ENCODE measurements at regions not wholly inside any gene's neighbourhood (a gene's known extent, or its start where the extent isn't known, plus 50 kb on each side); places are given as distances from the start of the nearest gene placed in this dataset.

GRCh38 chr3:117447419-117447818, 737.8 kb downstream of the TUSC7 start:
- Histone ChIP-seq H3K9ac (ENCODE audit: low read length) (no peak overlapping the region), H3K27me3 (ENCODE audit: control insufficient read depth, insufficient read depth, low read length) (no peaks in the 10 kb centered on the region), H3K36me3 (ENCODE audit: control insufficient read depth, insufficient read depth, low read length) (no peaks in the 10 kb centered on the region), H3K9me3 (ENCODE audit: control insufficient read depth, low read length) (no peaks in the 10 kb centered on the region), H3K4me1 (ENCODE audit: control insufficient read depth, insufficient read depth, low read length) (no peaks in the 10 kb centered on the region), H3K4me3 (ENCODE audit: low read length) (no peak overlapping the region)

DNA sequence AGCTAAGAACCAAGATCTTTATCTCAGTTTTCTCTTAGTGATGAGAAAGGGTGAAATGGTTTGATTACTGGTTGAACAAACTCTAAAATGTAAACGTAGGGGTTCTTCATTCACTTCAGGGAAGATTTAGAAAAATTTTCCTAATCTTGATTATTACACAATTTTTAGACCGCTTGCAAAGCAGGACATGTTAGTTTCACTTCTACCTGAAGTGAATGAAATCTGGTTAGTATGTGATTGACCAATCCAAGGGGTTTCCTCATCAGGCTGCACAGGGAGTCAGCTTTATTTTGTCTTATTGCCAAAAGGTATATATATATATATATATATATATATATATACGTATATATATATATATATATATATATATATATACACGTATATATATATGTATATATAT, 740.4 kb downstream of the TUSC7 start:
- Histone ChIP-seq H3K9me3 (ENCODE audit: control insufficient read depth, low read length) (no peaks in the 10 kb centered on the region), H3K9ac (ENCODE audit: low read length) (no peak overlapping the region), H3K27me3 (ENCODE audit: control insufficient read depth, insufficient read depth, low read length) (no peaks in the 10 kb centered on the region), H3K36me3 (ENCODE audit: control insufficient read depth, insufficient read depth, low read length) (no peaks in the 10 kb centered on the region), H3K4me1 (ENCODE audit: control insufficient read depth, insufficient read depth, low read length) (no peaks in the 10 kb centered on the region), H3K4me3 (ENCODE audit: low read length) (no peak overlapping the region)

DNA sequence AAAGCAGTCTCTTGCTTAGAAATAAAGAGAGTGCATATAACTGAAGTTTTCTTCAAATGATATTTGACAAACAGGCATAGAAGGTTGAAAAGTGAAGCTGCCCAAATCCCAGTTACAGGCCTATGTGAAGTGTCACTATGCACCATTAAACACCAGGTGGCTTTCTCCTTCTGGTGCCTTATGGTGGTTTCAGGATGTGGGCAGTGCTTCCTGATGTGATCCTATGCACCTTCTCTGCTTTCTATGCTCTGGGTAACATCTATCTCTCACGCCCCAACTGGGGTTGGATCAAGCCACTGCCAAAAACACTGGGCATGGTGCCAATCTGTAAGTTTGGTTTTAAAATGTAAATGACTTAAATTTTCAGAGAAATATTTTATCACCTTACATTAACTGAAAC, 744.7 kb downstream of the TUSC7 start:
- H3K27me3 ChIP-seq (ENCODE audit: control insufficient read depth, insufficient read depth, low read length) = no peaks in the 10 kb centered on the region
- no peaks in the 10 kb centered on the region for H3K4me1 ChIP-seq (ENCODE audit: control insufficient read depth, insufficient read depth, low read length)
- no peak overlapping the region for H3K4me3 ChIP-seq (ENCODE audit: low read length)
- H3K9me3 ChIP-seq (ENCODE audit: control insufficient read depth, low read length) = no peaks in the 10 kb centered on the region
- no peak overlapping the region for H3K9ac ChIP-seq (ENCODE audit: low read length)
- no peaks in the 10 kb centered on the region for H3K36me3 ChIP-seq (ENCODE audit: control insufficient read depth, insufficient read depth, low read length)

DNA sequence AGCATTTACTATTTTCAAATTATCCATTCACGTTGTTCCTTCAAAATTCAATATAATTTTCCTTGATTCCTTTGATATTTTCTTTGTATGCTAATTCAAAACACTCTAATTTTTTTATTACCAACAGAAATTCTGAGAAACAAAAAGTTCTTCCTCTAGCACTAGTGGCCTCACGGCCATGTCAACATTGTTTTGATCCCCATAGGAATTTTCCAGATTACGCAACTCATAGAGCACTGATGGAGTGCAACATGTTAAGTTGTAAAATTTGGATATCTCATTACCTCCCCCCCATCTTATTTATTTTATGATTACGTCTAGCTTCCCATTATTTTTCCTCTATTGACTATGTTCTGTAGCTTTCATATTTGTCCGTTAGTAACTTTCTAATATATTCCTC, 745.3 kb downstream of the TUSC7 start:
- no peaks in the 10 kb centered on the region for H3K27me3 ChIP-seq (ENCODE audit: control insufficient read depth, insufficient read depth, low read length)
- no peaks in the 10 kb centered on the region for H3K36me3 ChIP-seq (ENCODE audit: control insufficient read depth, insufficient read depth, low read length)
- no peaks in the 10 kb centered on the region for H3K9me3 ChIP-seq (ENCODE audit: control insufficient read depth, low read length)
- no peak overlapping the region for H3K4me3 ChIP-seq (ENCODE audit: low read length)
- no peaks in the 10 kb centered on the region for H3K4me1 ChIP-seq (ENCODE audit: control insufficient read depth, insufficient read depth, low read length)
- H3K9ac ChIP-seq (ENCODE audit: low read length) = no peak overlapping the region

GRCh38 chr3:117455782-117456181, 746.2 kb downstream of the TUSC7 start:
- H3K27me3 ChIP-seq (ENCODE audit: control insufficient read depth, insufficient read depth, low read length) = no peaks in the 10 kb centered on the region
- H3K4me1 ChIP-seq (ENCODE audit: control insufficient read depth, insufficient read depth, low read length) = no peaks in the 10 kb centered on the region
- H3K36me3 ChIP-seq (ENCODE audit: control insufficient read depth, insufficient read depth, low read length) = no peaks in the 10 kb centered on the region
- no peak overlapping the region for H3K9ac ChIP-seq (ENCODE audit: low read length)
- H3K4me3 ChIP-seq (ENCODE audit: low read length) = no peak overlapping the region
- H3K9me3 ChIP-seq (ENCODE audit: control insufficient read depth, low read length) = no peaks in the 10 kb centered on the region

DNA sequence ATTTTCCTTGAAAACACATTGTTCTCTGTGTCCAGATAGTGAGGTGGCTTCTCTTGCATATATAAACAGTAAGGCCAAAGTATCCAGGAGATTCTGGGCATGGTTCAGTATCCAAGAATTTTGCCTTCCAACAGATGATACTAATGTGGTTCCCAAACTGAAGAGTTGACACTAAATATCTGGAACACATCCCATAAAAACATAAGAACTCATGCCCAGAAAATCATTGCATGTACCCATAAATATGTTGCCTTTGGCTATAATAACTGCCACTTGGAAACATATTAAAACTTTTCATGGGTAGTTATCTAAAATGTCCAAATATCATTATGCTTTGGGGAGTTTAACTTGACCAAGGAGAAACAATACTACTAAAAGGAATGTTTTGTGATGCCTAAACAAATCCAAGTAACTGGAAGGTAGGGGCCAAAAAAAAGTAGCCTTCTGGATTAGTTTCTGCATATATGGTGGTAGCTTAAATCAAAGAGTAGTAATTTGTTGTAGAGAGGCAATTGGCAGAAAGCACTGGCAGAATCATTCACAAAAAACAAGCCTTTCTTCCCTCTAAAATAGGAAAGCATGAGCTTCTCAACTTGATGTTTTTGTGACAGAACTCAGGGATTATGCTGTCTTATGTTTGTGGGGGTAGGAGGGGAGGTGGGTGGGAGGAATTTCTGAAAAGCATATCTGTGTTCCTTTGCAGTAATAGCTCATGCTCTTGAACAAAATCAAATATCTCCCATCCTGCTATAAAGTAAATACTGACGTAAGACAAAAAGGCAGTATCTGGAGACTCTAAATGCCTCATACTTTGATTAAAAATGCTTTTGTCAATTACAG, 753.9 kb downstream of the TUSC7 start:
- no peak overlapping the region for H3K9ac ChIP-seq (ENCODE audit: low read length)
- no peak overlapping the region for H3K4me3 ChIP-seq (ENCODE audit: low read length)
- no peaks in the 10 kb centered on the region for H3K4me1 ChIP-seq (ENCODE audit: control insufficient read depth, insufficient read depth, low read length)
- H3K36me3 ChIP-seq (ENCODE audit: control insufficient read depth, insufficient read depth, low read length) = no peaks in the 10 kb centered on the region
- no peaks in the 10 kb centered on the region for H3K9me3 ChIP-seq (ENCODE audit: control insufficient read depth, low read length)
- H3K27me3 ChIP-seq (ENCODE audit: control insufficient read depth, insufficient read depth, low read length) = no peaks in the 10 kb centered on the region

- Histone ChIP-seq H3K9me3 (ENCODE audit: control insufficient read depth, low read length) (no peaks in the 10 kb centered on the region), H3K4me1 (ENCODE audit: control insufficient read depth, insufficient read depth, low read length) (peaks cover 4% of the 10 kb centered on the region), H3K27me3 (ENCODE audit: control insufficient read depth, insufficient read depth, low read length) (no peaks in the 10 kb centered on the region), H3K9ac (ENCODE audit: low read length) (no peak overlapping the region), H3K4me3 (ENCODE audit: low read length) (no peak overlapping the region), H3K36me3 (ENCODE audit: control insufficient read depth, insufficient read depth, low read length) (no peaks in the 10 kb centered on the region)
These were observed 762.3 kb downstream of the TUSC7 start for GRCh38 chr3:117471831-117472230.

DNA sequence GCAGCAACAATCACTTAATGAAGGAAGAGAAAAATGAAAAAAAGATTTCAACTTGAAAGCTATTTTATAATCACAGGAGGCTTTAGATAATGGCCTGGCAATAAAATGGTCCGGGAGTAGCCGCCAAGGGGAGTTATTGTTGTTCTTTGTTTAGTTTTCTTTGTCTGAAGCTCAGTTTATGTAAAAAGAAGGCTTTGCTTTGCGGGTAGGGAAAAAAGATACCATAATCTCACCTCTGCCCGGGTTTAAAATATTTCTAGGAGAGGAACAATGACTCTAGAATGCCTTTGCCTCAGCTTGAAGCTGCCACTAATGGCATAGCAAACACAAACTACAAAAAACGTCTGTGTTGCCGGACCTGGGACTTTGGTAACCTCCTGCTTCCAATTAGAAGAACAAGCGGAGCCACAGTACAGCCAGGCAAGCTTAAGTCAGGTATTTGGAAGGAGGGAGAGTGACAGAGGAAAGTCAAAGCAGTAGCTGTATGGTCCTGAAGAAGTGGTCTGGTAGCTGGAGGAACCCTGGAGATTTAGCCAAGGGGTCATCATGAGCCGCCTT, 764.5 kb downstream of the TUSC7 start:
- Histone ChIP-seq H3K27me3 (ENCODE audit: control insufficient read depth, insufficient read depth, low read length) (no peaks in the 10 kb centered on the region), H3K9me3 (ENCODE audit: control insufficient read depth, low read length) (no peaks in the 10 kb centered on the region), H3K4me1 (ENCODE audit: control insufficient read depth, insufficient read depth, low read length) (peaks cover 4% of the 10 kb centered on the region), H3K9ac (ENCODE audit: low read length) (no peak overlapping the region), H3K4me3 (ENCODE audit: low read length) (no peak overlapping the region), H3K36me3 (ENCODE audit: control insufficient read depth, insufficient read depth, low read length) (no peaks in the 10 kb centered on the region)

- H3K36me3 ChIP-seq (ENCODE audit: control insufficient read depth, insufficient read depth, low read length) = no peaks in the 10 kb centered on the region
- H3K4me3 ChIP-seq (ENCODE audit: low read length) = no peak overlapping the region
- no peaks in the 10 kb centered on the region for H3K27me3 ChIP-seq (ENCODE audit: control insufficient read depth, insufficient read depth, low read length)
- H3K9ac ChIP-seq (ENCODE audit: low read length) = no peak overlapping the region
- no peaks in the 10 kb centered on the region for H3K4me1 ChIP-seq (ENCODE audit: control insufficient read depth, insufficient read depth, low read length)
- no peaks in the 10 kb centered on the region for H3K9me3 ChIP-seq (ENCODE audit: control insufficient read depth, low read length)
These were observed 767.0 kb downstream of the TUSC7 start for GRCh38 chr3:117476572-117476971.

DNA sequence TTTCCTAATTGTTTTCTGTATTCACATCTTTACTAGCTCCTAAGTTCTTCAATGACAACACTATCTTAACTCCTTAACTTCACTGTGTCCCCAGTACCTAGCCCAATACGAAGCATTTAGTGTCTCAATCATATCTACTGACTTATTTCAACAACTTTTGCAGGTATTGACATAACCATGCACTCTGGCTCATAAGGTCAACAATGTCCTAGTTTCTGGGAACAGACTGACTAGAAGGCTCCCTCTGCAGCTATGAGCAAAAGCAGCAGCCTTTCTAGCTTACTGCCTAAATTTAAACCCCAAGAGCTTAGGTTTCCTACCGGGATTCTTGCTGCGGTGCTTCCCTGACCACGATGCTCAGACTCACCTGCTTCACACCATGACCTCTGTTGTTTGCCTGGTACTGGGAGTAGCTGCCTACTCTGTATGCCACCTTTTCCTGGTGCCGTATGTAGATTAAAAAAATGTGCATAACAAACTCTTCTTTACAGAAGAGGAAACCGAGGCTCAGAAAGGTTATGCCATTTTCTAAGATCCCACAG, 767.7 kb downstream of the TUSC7 start:
- no peaks in the 10 kb centered on the region for H3K36me3 ChIP-seq (ENCODE audit: control insufficient read depth, insufficient read depth, low read length)
- H3K9me3 ChIP-seq (ENCODE audit: control insufficient read depth, low read length) = no peaks in the 10 kb centered on the region
- no peak overlapping the region for H3K9ac ChIP-seq (ENCODE audit: low read length)
- no peaks in the 10 kb centered on the region for H3K4me1 ChIP-seq (ENCODE audit: control insufficient read depth, insufficient read depth, low read length)
- H3K27me3 ChIP-seq (ENCODE audit: control insufficient read depth, insufficient read depth, low read length) = no peaks in the 10 kb centered on the region
- H3K4me3 ChIP-seq (ENCODE audit: low read length) = no peak overlapping the region

DNA sequence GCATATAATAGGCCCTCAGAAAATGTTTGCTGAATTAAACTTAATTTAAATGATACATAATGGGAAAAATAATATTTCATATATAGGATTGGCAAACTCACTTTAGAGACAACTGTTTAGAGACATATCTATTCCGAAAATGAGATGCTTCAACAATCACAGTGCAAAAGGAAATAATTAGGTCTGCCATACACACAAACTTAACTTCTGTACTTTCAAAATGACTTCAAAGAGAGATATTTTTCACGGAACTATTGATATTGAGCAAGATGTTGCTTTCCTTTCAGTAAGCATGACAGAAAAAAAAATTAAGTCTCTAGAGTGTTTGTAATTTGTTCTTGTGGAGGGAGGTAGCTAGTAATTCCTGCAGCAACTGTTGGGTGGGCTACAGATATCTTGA, 769.5 kb downstream of the TUSC7 start:
- H3K4me3 ChIP-seq (ENCODE audit: low read length) = no peak overlapping the region

DNA sequence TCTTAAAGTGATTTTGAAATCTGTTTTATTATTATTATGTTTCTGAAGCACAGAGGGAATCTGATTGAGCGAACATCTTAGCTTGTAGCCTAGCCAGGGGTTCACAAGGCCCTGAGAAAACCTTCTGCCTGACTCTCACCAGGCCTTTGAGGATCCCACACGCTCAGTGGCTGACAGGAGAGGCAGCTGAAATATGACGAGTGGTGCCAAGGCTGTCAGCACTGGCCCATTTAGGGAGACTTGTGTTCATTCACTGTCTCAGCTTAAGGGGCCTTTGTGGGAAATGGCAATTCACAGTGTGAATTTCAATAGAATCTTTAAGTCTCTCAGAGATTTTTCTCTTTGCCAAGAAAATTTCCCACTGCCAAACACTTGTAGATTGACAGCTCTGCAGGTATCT, 770.9 kb downstream of the TUSC7 start:
- no peaks in the 10 kb centered on the region for H3K4me1 ChIP-seq (ENCODE audit: control insufficient read depth, insufficient read depth, low read length)
- no peaks in the 10 kb centered on the region for H3K27me3 ChIP-seq (ENCODE audit: control insufficient read depth, insufficient read depth, low read length)
- no peak overlapping the region for H3K4me3 ChIP-seq (ENCODE audit: low read length)
- H3K9me3 ChIP-seq (ENCODE audit: control insufficient read depth, low read length) = no peaks in the 10 kb centered on the region
- H3K36me3 ChIP-seq (ENCODE audit: control insufficient read depth, insufficient read depth, low read length) = no peaks in the 10 kb centered on the region
- no peak overlapping the region for H3K9ac ChIP-seq (ENCODE audit: low read length)

More for the DNA sequence above, 769.5 kb downstream of the TUSC7 start:
- no peaks in the 10 kb centered on the region for H3K36me3 ChIP-seq (ENCODE audit: control insufficient read depth, insufficient read depth, low read length)
- no peaks in the 10 kb centered on the region for H3K9me3 ChIP-seq (ENCODE audit: control insufficient read depth, low read length)
- no peaks in the 10 kb centered on the region for H3K27me3 ChIP-seq (ENCODE audit: control insufficient read depth, insufficient read depth, low read length)
- no peaks in the 10 kb centered on the region for H3K4me1 ChIP-seq (ENCODE audit: control insufficient read depth, insufficient read depth, low read length)
- H3K9ac ChIP-seq (ENCODE audit: low read length) = no peak overlapping the region

Measured in mucosa of stomach (tissue), 1 donor.